Activated naive CD4-positive, alpha-beta T cell treated with anti-CD3 and anti-CD28 coated beads, Interleukin-2, amount 50 U/mL, for 24 hours (primary cell): ENCODE measurements at regions not wholly inside any gene's neighbourhood (a gene's known extent, or its start where the extent isn't known, plus 50 kb on each side); places are given as distances from the start of the nearest gene placed in this dataset.

Experiments used
- H3K27ac Mint-ChIP-seq: one replicate; pipeline ENCODE4 v1.8.0; 2021; ENCODE audit warnings: mild to moderate bottlenecking, mixed read lengths
- H3K27me3 Mint-ChIP-seq: one replicate; pipeline ENCODE4 v1.8.0; 2021; ENCODE audit warnings: mixed read lengths
- H3K36me3 Mint-ChIP-seq: one replicate; pipeline ENCODE4 v1.8.0; 2021; ENCODE audit warnings: mixed read lengths
- H3K4me1 Mint-ChIP-seq: one replicate; pipeline ENCODE4 v1.8.0; 2021; ENCODE audit warnings: mixed read lengths
- H3K4me3 Mint-ChIP-seq: one replicate; pipeline ENCODE4 v1.8.0; 2021; ENCODE audit warnings: mild to moderate bottlenecking, mixed read lengths
- H3K9me3 Mint-ChIP-seq: one replicate; pipeline ENCODE4 v1.8.0; 2021; ENCODE audit warnings: mixed read lengths

- Mint-ChIP-seq H3K27me3 (peaks cover 11% of the 10 kb centered on the region), H3K4me3 (no peak overlapping the region), H3K4me1 (peaks cover 5% of the 10 kb centered on the region), H3K27ac (no peak overlapping the region), H3K36me3 (no peaks in the 10 kb centered on the region), H3K9me3 (no peaks in the 10 kb centered on the region)
These were observed 249.8 kb upstream of the PPP2R2D start for GRCh38 chr10:131650771-131651673.

DNA sequence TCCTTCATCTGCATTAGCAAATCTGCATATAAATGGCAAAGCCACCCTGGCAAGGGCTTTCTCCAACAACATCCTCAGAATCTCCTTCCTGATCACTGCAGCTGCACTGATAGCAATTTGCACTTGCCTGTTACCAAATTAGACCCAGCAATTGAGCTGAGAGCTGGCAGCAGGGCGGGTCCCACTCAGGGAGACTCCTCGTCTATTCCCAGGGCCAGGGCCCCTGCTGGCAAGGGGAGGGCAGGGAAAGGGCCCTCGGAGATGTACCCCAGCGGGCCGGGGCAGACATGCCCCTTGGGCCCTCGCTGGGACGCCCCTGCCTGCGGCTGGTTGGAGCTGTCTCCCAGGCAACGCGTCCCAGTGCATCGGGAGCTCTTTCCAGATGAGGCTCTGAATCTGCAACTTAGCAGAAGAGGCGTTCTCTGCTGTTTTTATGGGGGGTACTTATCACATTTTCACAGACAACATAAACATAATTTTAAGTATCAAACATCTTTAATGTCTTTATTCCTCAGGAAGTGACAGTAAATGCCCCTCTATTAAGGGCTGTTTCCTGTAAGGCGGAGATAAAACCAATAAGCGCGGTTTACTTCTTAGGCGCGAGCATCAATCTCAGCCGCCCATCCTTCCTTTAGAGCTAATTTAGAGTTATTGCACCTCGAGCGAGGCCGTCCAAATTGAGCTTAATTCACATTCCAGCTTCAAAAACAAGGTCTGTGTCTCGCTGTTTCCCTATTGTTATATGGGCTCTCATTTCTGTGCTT lies 249.0 kb upstream of the PPP2R2D start:
- peaks cover 11% of the 10 kb centered on the region for H3K27me3 Mint-ChIP-seq

DNA sequence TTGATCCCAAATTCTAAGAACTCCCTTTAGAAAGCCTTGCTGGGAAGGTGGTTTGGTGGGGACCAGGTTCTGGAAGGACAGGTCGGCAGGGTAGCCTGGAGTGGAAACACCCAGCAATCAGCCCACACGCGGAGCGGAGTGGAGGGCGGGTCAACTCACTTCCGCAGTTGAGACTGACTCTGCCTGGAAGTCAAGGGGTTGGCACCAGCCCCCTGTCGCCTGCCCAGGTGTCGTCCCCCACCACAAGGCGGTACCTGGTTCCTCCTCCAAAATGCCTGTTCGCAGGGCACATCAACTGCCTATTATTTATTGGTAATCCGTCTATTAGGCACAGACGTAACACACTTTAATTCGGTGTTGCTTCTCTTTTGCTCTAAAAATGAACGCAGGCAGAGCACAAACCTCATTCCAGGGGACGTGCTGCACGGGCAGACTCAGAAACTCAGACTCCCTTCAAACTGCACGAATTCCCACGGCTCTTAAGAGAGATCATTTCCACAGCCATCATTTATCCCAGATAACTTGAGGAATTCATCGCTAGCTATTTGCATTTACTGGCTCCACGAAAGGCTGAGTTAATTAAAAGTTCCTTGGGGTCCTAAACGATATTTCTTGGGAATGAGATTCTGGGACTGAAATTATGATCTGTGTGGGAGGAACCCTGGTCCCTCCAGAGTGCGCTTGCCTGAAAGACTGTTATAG lies 248.2 kb upstream of the PPP2R2D start:
- H3K27ac Mint-ChIP-seq, result no peak overlapping the region
- H3K4me3 Mint-ChIP-seq, result no peak overlapping the region
- peaks cover 5% of the 10 kb centered on the region for H3K4me1 Mint-ChIP-seq
- no peaks in the 10 kb centered on the region for H3K36me3 Mint-ChIP-seq
- H3K27me3 Mint-ChIP-seq, result peaks cover 11% of the 10 kb centered on the region
- H3K9me3 Mint-ChIP-seq, result no peaks in the 10 kb centered on the region

More for the DNA sequence above, 249.0 kb upstream of the PPP2R2D start:
- Mint-ChIP-seq H3K4me3 (no peak overlapping the region), H3K4me1 (peaks cover 5% of the 10 kb centered on the region), H3K36me3 (no peaks in the 10 kb centered on the region), H3K27ac (no peak overlapping the region), H3K9me3 (no peaks in the 10 kb centered on the region)

GRCh38 chr10:131653140-131653539 lies 247.7 kb upstream of the PPP2R2D start:
- Mint-ChIP-seq H3K9me3 (no peaks in the 10 kb centered on the region), H3K27ac (no peak overlapping the region), H3K27me3 (peaks cover 11% of the 10 kb centered on the region), H3K4me3 (no peak overlapping the region), H3K36me3 (no peaks in the 10 kb centered on the region), H3K4me1 (peaks cover 5% of the 10 kb centered on the region)

- no peaks in the 10 kb centered on the region for H3K36me3 Mint-ChIP-seq
- no peak overlapping the region for H3K4me3 Mint-ChIP-seq
- H3K4me1 Mint-ChIP-seq, result peaks cover 5% of the 10 kb centered on the region
- H3K27me3 Mint-ChIP-seq, result peaks cover 13% of the 10 kb centered on the region
- no peaks in the 10 kb centered on the region for H3K9me3 Mint-ChIP-seq
- no peak overlapping the region for H3K27ac Mint-ChIP-seq
These were observed 247.0 kb upstream of the PPP2R2D start for GRCh38 chr10:131653554-131654470.

- peaks cover 11% of the 10 kb centered on the region for H3K27me3 Mint-ChIP-seq
- no peaks in the 10 kb centered on the region for H3K36me3 Mint-ChIP-seq
- no peak overlapping the region for H3K27ac Mint-ChIP-seq
- no peaks in the 10 kb centered on the region for H3K9me3 Mint-ChIP-seq
- no peak overlapping the region for H3K4me3 Mint-ChIP-seq
- H3K4me1 Mint-ChIP-seq, result peaks cover 5% of the 10 kb centered on the region
These were observed 246.2 kb upstream of the PPP2R2D start for GRCh38 chr10:131654471-131655087.

GRCh38 chr10:131655101-131655849 lies 245.5 kb upstream of the PPP2R2D start:
- peaks cover 11% of the 10 kb centered on the region for H3K27me3 Mint-ChIP-seq
- H3K27ac Mint-ChIP-seq, result no peak overlapping the region
- no peaks in the 10 kb centered on the region for H3K36me3 Mint-ChIP-seq
- no peaks in the 10 kb centered on the region for H3K9me3 Mint-ChIP-seq
- peaks cover 5% of the 10 kb centered on the region for H3K4me1 Mint-ChIP-seq
- H3K4me3 Mint-ChIP-seq, result no peak overlapping the region

GRCh38 chr10:131656009-131656408 lies 244.8 kb upstream of the PPP2R2D start:
- no peaks in the 10 kb centered on the region for H3K36me3 Mint-ChIP-seq
- H3K4me1 Mint-ChIP-seq, result peaks cover 5% of the 10 kb centered on the region
- no peaks in the 10 kb centered on the region for H3K9me3 Mint-ChIP-seq
- no peak overlapping the region for H3K4me3 Mint-ChIP-seq
- H3K27ac Mint-ChIP-seq, result no peak overlapping the region
- H3K27me3 Mint-ChIP-seq, result peaks cover 10% of the 10 kb centered on the region

DNA sequence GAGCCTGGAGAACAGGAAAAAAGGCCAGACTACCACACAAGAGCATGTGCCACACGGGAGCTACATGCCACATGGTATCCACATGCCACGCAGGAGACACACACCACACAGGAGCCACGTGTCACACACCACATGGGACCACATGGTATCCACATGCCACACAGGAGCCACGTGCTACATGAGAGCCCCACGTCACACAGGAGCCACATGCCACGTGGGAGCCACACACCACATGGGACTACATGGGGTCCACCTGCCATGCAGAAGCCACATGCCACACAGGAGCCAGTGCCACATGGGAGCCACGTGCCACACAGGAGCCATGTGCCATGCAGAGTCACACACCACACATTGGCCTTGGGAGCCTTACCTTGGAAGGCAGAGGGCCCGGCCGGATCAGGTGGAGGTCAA lies 244.4 kb upstream of the PPP2R2D start:
- no peaks in the 10 kb centered on the region for H3K36me3 Mint-ChIP-seq
- peaks cover 9% of the 10 kb centered on the region for H3K27me3 Mint-ChIP-seq
- no peak overlapping the region for H3K4me3 Mint-ChIP-seq
- H3K9me3 Mint-ChIP-seq, result no peaks in the 10 kb centered on the region
- peaks cover 5% of the 10 kb centered on the region for H3K4me1 Mint-ChIP-seq
- H3K27ac Mint-ChIP-seq, result no peak overlapping the region

DNA sequence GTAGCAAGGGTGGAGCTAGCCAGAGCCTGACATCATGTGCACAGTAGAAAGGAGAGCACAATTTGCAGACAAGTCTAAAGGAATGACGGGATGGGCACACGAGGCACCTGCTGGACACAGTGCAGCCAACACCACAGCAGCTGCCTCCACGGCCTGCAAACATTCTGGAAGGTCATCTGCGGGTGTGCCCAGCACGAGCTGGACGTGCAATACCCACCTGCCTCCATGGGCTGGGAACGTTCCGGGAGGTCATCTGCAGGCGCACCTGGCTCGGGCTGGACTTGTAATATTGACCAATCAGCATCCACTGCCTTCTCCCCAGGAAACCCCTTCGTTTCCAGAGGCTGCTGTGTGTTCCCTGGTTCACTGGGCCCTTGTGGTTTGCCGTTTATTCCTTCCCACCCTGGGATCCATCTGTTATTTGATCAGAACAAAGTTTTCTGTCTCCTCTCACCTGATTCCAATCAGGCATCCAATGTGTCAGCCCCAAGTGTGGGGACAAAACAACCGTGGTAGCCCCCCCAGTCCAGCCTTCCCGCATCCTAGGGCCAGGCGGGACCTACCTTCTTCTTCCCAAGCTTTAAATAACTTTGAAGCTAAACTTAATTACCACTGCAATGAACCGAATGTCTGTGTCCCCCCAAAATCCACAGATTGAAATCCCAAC lies 243.4 kb upstream of the PPP2R2D start:
- peaks cover 2% of the 10 kb centered on the region for H3K4me1 Mint-ChIP-seq
- H3K36me3 Mint-ChIP-seq, result no peaks in the 10 kb centered on the region
- H3K27ac Mint-ChIP-seq, result no peak overlapping the region
- no peaks in the 10 kb centered on the region for H3K9me3 Mint-ChIP-seq
- H3K27me3 Mint-ChIP-seq, result peaks cover 7% of the 10 kb centered on the region
- no peak overlapping the region for H3K4me3 Mint-ChIP-seq

DNA sequence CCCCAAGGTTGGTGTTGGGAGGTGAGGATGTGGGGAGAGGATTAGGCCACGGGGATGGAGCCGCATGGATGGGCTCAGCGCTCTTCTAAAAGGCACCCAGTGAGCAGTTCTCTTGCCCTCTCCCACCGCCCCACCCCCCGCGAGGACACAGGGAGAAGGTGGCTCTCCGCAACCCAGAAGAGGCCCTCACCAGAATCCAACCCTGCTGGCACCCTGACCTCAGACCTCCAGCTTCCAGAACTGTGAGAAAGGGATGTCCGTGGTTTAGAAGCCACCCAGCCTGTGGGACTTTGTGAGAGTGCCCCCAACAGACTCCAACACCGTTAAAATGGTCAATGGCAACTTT lies 242.8 kb upstream of the PPP2R2D start:
- Mint-ChIP-seq H3K9me3 (no peaks in the 10 kb centered on the region), H3K36me3 (no peaks in the 10 kb centered on the region), H3K27ac (no peak overlapping the region), H3K27me3 (peaks cover 7% of the 10 kb centered on the region), H3K4me3 (no peak overlapping the region), H3K4me1 (no peaks in the 10 kb centered on the region)

DNA sequence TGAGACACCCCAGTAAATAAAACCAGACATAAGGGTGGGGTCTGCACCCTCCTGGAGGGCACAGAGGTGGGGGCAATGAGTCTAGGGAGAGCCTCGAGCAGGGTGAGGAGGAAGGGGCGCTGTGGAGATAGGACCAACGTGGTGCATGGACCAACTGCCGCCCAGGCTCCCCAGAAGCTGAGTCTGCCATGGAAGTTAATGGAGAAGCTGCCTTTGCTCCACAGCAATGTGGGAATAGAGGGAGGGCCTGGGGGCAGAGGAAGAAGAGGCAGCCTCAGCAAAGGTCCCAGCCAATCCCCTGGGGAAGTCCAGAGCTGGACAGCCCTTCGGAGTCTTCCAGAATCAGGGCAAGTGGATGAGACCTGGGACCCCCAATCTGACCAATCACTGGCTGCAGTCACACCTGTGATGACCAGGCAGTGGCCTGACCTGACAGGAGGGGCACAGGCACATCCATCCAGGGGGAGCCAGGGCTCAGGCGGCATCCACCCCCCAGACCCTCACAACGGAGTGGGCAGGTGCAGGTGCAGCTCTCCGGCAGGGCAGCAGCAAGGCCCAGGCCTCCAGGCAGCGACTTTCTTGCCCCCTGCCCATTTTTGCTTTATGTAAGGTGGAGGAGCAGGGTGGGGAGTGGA lies 242.2 kb upstream of the PPP2R2D start:
- H3K27me3 Mint-ChIP-seq, result peaks cover 5% of the 10 kb centered on the region

DNA sequence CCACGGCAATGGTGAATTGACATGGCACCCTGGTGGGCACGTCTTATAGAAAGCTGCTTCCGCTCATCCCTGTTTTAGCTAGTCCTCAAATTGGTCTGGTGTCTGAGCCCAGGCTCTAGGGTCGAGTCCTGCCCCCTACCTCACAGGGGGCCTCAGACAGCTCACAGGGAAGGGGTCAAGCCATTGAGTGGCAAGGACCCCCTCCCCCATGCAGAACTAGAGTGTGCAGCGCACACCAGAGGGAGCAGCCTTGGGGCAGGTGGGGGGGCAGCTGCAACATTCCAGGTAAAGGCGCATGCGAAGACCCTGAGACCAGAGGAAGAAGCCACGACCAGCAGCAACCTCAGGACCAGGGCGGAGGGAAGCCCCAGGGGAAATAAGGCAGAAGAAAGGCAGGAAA lies 240.4 kb upstream of the PPP2R2D start:
- Mint-ChIP-seq H3K9me3 (peaks cover 7% of the 10 kb centered on the region), H3K36me3 (no peaks in the 10 kb centered on the region), H3K27ac (no peak overlapping the region), H3K4me1 (no peaks in the 10 kb centered on the region), H3K4me3 (no peak overlapping the region), H3K27me3 (peaks cover 4% of the 10 kb centered on the region)

More for the DNA sequence above, 242.2 kb upstream of the PPP2R2D start:
- no peaks in the 10 kb centered on the region for H3K9me3 Mint-ChIP-seq
- H3K36me3 Mint-ChIP-seq, result no peaks in the 10 kb centered on the region
- no peaks in the 10 kb centered on the region for H3K4me1 Mint-ChIP-seq
- no peak overlapping the region for H3K4me3 Mint-ChIP-seq
- no peak overlapping the region for H3K27ac Mint-ChIP-seq
